SIG-M5 (cell line): ENCODE measurements at regions not wholly inside any gene's neighbourhood (a gene's known extent, or its start where the extent isn't known, plus 50 kb on each side); places are given as distances from the start of the nearest gene placed in this dataset.

Experiments used
- DNase-seq: peaks from one replicate; lab custom pipeline; 2025; lab: John Stamatoyannopoulos, UW

DNA sequence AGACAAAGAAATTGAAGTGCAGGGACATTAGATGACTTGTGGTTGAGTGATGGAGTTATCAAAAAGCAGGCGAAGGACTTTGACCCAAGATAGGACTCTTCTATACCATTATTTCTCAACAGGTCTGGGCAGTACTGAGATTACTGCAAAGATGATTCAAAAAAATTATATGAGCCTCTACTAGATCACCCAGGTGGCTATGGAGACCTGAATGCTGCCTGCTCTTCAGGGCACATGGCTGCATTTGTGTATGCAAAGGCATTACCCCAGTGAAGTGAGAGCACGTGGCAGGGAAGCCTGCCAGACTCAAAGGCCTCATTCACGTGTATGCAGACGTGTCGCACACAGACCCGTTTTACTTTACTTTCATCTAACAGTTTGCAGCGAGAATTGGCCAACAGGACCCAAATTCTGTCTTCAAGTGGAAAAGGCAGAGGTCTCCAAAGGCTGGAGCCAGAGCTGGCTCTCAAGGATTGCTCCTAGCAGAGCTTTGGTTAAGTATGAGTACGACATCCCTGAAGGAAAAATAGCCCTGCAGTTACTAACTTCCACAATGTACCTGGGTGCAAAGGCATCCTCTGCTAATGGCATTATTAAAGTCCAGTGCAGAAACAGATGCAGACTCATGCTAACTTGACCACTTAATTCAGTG lies 113.8 kb upstream of the ARMC2 start:
- DNase-seq = no peak

DNA sequence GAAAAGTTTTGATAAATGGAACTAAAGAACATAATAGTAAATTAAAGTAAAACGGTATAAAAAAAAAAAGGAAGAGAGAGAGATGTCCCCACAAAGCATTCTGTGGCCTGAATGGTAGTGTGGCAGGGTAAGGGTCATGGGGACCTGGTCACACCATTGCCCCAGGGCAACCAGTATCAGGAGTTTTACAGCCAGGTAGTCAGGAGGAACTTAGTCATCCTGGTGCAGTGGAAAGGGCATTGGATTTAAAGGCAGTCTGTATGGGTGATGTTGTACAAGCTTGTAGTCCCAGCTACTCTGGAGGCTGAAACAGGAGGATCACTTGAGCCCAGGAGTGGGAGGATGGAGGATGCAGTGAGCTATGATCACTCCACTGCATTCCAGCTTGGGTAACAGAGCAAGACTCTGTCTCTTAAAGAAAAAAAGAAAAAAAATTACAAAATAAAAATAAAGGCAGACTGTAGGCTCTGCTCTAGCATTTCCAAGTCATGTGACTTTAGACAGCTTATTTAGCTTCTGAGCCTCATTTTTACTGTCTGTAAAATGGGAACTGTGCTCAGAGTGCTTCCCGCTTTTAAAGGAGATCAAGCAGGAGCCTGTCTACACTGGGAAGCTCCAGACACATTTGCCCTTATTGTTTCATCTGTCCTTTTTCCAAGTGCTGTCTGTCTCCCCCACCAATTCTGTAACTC lies 112.8 kb upstream of the ARMC2 start:
- no peak for DNase-seq

DNA sequence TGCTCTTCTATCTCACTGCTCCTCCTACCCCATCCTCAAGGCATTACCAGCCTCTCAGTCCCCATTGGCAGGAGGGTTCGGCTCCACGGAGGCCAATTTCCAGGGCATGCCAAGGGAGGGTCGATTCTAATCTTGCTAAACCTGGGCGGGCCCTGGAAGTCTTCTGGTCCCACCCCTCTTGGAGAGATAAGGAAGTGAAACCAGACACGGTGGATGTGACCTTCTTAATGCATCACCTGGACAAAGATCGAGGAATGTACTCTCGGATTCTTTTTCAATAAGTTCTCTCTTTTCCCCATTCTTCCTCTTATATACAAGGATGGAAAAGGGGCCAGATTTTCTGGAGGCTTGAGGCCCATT lies 112.2 kb upstream of the ARMC2 start:
- DNase-seq = no peak

DNA sequence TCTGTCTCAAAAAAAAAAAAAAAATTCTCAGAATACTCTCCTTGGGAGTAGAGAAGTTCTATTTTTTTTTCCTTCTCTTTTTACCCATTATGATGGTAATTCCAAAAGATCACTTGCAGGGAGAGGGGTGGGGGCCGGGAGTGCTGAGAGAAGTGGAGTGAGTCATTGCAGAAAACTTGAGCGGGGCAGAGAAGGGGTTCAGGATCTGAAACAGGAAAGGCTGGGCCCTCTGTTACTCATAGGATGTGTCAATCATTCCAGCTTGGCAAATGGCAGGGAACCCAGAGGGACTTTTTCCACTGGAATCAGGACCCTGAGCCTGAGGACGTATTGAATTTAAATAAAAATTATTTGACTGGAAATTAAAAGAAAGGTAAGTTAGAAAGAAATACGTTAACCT lies 111.4 kb upstream of the ARMC2 start:
- DNase-seq = no peak

DNA sequence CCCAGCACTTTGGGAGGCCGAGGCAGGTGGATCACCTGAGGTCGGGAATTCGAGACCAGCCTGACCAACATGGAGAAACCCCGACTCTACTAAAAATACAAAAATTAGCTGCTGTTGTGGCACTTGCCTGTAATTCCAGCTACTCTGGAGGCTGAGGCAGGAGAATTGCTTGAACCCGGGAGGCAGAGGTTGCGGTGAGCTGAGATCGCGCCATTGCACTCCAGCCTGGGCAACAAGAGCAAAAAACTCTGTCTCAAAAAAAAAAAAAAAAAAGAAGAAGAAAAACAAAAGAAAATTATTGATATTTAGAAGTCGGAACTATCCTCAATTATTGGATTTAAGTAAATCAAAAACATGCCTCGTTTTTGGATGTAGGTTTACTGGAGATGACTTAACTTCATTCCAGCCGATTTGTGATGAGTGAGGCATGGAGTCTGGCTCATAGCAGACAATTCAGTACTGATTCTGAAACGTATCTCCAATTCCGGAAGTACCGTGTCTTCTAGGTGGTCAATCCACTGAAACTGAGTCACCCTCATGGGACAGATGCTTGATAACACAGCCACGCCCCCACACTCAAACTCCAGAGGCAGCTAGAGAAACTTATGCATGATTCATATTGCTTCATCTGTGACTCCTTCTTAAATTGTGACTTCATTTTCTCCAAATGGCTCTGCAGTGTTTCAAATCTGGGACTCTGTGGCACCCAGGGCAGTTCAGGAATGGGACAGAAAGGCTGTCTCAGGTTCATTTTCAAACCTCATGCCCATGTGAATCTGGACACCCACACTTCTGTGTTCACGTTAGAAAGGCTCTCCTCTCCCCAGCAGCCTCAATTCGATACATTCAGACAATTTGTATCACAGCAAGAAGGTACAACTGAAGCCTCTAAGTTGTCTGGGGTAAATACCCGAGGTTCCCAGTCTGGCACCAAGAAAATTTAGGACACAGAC lies 110.4 kb upstream of the ARMC2 start:
- peak; percentile 29 for DNase-seq

DNA sequence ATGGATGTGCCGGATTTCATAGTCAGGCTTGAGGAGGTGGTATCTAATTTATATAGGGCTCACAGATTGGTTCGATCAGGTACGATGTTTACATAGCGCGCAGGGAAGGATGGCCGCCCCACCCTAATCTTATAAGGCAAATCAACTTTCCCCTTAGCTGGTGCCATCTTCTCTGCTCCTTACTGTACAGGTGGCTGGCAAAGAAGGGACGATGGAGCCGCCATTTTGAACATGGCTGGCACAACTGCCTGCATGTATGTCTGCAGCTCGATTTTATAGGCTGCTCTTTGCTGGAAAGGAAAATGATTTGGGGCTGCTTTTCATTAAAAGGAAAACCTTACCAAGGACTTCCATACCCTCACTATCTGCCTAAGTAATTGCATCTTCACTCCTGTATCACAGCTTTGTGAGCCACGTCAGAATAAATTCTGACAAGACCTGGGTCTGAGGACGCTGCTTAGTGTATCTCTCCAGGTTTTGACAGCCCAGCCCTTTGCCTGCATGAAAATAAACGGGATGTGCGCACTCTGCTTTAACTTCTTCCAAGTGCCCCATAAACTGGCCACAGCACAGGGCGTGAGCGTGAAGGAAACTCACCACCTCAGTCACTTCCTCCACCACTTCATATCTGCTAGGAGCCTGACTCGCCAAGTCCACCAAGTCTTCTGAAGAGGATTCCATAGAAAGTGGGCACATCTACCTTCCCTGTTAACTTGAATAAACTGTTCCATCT lies 109.4 kb upstream of the ARMC2 start:
- no peak for DNase-seq

DNA sequence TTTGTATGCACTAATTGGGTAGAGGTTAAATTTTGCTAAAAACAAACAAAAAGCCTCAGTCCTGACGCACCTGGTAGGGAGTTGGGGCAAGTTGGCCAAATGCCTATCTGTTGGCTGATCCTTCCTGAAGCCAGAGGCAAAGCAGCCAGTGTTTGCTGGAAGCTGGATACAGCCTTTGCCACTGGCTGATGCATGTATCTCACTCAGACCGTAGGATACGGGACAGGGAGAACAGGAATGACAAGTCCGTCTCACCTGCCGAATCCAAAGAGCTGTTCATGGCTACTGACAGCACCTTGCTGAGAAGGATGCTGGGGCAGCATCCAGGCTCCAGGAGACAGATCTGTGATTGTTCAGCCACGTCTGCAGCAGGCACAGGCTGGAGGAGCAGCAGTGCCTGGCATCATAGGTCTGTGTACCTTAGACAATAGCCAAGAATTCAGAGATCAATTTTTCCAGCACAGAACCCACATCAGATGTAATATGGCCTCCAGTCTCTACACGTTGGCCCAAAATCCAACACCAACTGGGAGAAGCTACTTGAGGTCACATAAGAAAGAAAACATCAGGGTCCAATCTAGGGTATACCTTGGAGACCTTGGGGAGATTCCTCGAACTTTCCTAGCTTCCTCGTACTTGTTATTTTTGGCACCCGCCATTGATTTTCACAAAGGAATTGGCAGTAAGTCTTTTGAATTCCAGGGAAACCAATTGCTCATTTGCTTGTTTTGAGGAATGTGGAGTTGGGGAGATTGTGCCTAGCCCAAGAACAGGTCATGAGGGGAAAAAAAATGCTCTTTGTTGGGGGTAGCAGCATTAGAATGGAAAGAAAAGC lies 108.5 kb upstream of the ARMC2 start:
- no peak for DNase-seq

DNA sequence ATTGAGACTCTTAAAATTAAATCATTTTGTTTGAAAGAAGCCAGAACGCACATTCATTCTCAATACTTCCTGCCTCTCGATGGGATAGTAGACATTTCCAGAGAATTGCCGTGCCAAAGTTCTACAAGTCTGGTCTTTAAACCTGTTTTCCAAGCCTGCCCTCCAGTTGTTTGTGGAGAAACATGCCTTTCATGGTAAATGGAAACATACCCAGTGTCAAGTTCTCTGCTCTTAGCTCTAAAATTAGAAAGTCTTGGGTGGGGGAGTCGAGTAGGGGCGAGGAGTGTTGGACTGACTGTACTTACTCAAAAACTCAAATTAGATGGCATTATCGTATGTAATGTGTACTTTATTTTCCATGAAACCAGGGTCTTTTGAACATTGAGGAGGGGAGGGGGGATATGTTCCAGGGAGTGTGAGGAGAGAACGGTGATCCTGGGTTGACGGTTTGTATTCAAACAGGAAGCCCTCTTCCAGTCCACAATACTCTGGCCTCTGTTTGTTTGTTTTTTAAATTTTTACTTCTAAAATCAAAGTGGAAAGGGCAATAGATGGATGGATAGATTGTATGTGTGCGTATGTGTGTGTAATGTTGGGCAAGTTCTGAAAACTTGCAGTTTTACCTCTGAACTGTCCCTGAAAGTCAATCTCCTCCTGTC lies 106.8 kb upstream of the ARMC2 start:
- DNase-seq = no peak

DNA sequence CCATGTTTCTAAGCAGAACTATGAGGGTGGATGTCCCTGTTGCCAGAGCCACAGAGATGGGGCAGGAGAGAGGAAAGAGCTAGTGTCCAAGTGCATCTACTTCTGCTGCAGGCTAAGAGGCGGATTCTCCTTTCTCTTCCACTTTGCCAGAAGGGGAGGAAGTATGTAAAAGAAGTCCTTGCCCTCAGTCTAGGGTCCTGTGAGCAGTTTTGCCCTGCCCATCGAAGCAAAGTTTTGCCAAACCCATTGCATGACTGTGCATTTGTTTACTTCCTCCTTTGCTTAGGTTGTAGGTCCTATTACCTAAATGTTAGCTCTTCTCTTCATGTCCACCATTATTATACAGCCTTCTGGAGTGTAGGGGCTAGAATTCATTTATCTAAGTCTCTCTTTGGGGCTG lies 106.2 kb upstream of the ARMC2 start:
- DNase-seq = no peak

DNA sequence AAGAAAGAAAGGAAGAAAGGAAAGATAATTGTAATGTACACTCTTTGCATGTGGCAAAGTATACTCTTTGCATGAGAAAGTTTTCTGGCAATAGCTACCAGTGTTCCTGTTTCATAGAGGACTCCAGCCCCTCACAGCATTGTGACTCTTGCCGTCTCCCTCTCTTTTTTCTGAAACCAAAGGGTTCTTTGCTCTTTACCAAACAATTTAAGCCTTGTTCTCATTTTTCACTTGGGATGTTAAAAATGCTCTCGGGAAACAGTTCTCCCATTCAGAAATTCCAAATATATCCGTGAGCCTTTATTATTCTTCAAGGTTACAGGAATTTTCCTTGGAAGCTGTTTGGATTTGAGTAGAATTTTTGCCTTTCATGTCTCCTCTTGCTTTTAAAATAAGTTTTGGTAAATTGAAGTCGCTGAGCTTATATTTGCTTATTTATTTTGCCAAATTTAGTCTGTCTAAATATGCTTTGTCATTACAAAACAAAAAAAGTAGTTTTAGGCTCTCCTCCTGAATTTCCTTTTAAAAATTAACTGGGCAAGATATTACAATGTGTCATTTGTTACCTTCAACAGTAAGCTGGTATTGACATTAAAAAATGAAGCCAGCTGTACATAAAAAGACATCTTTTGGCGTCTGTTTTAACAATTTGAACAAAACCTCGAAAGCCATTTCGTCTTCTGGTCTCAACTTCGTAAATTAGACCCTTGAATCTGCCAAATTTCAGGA lies 103.8 kb upstream of the ARMC2 start:
- no peak for DNase-seq

DNA sequence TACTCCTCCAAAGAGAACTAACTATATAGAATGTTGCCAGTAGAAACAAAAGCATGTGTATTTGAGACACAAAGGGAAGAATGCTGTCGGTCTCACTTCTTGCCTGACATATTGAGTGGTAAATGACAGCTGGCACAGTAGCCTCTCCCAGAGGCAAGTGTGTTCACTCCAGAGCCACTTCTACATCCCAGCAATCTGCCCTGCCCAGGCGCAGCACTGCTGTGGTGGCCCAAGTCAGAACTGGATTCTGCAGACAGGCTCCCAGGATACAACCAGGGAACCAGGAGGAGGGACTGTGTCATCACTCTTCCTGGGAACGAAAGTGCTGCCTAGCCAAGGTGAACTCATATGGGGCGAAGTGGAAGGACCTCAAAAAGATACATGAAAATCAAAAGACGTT lies 103.2 kb upstream of the ARMC2 start:
- DNase-seq = no peak

DNA sequence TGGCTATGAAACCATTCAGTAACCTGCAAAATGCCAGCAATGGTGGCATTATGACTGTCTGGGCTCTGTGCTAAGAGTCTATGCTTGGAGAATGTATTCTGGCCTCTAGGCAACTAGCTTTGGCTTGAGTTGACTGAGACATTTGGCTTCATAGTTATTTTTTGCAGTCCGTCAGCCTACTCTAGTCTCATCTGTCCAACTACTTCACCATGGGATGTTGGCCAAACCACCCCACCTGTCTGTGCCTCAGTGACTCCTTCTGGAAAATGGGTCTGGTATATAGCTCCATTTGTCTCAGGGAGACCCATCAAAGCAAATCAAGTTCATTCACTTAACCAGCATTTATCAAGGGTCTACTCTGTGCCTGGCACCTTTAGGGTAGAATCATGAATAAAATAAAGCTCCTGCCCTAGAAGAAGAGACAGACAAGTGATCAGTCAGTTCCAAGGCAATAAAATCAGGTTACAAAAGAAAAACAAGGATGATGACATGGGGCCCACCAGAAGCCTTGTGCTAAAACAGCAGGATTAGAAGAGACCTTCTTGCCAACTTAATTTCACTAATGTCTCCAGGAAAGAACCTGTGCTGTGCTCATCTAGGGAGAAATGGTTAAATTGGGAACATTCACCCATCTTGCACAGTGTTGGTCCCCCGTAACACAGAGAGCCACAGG lies 102.4 kb upstream of the ARMC2 start:
- DNase-seq = no peak

DNA sequence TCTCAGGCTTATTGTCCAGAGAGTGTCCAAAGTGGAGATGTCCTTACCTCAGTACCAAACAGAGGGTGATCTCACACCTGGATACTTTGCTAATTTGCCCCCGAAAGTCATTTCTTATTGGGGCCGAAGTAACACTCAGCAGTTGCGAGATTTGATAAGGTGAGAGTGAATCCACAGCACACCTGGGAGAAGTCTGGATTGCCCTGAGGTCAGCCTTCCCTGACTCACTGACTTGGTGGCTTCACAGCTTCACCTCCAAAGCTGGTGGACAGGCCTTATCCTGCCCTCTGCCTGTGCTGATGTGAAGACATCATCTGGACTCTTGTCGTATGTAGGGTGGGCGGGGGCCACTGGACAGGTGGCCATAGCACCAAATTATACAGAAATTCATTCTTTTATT lies 101.9 kb upstream of the ARMC2 start:
- no peak for DNase-seq

DNA sequence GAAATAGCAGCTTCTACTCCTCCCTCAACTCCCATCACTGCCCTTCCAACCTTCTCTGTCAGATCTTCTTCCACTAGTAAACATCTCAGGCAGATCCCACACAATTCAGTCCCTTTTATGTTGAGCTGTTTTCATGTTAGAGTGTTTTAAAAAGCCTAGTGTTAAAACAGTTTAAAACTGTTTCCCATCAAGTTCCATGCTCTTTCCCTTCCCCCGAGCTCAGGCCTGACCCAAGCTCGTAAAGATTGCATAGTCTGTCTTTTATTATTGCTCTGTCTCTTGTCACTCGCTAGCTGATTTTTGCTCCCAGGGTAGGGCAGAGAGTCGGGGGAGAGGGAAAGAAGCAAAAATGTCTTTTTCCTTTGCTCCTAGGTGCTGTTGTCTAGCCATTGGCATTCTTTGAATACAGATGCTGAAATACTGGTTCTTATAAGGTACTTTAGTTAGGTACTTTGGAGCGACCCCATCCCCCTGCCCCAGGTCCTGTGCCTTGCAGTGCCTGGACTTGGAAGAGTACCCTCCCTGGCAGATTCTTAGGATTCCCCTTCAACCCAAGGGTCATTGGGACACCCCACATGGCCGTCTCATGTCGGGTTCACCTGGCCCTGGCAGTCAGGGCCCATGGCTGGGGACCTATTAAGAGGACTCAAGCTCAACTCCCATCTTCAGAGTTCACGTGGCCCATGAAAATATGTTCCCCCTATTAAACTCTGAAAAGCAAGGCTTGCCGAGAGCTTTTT lies 101.2 kb upstream of the ARMC2 start:
- no peak for DNase-seq

DNA sequence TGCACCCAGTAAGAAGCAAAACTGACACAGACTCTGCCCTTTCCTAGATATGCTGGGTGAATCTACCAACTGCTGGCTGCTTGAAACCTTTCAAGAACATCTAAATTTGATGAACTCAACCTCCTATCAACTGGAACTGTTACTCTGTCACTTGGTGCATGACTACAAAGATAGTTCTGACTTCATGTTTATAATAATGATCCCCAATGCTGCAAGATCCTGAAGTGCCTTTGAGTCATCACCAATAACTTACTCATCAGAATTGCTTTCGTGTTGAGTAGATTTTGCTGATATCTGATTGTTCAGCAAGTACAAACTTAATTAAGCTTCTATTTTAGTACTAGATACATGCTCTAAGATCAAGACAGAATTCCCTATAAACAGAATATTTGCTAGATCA lies 100.2 kb upstream of the ARMC2 start:
- DNase-seq = no peak

DNA sequence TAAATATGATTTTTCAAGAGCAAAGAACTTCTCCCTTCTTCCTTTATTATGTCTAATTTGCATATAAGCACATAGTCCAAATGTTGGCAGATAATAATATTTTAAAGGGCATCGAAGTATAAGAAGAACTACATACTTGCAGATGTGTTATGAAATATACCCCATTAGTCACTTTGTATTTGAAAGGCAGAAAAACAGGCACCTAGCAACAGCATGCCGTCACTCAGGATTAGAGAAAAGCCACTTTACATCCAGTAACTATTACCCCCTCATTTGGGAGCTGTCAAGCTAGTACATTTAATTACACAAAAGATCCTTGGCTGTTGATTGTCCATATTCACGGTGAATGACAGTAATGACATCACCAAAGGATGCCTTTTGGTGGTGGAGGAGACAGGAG lies 99.3 kb upstream of the ARMC2 start:
- no peak for DNase-seq

DNA sequence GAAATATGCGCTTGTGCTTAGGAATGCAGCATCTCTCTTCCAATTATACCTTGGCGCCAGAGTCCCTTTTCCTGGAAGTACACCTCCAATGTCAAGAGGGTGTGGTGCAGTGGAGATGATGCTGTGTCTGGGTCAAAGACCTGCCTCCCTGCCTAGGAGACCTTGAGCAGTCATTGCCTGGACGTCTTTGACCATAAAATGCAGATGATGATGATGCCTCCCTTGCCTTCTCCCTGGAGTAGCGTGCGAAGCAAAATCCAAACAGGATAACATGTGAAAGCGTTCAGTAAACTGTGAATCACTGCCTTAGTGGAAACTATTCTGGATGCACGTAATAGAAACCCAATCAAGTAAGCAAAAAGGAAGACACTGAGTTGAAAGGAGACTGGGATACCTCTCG lies 97.4 kb upstream of the ARMC2 start:
- no peak for DNase-seq

DNA sequence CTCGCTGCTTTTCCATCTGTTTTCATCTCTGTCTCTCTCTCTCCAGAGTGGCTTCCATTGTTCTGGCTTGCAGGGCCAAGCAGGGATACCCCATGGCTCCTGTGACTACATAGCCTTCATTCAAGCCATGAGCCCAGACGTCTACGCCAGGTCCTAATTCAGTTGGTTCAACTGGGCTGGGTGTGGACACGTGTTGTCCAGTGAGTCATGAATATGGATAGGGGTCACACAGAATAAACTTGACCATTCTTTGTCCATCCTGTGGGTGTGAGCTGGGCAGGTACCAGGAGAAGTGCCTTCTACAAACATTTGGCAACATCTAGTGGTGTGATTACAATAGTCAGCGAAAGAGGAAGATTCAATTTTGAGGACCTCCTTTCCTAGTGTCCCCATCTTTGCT lies 96.9 kb upstream of the ARMC2 start:
- DNase-seq = no peak
